GM13976 (cell line): ENCODE measurements at regions not wholly inside any gene's neighbourhood (a gene's known extent, or its start where the extent isn't known, plus 50 kb on each side); places are given as distances from the start of the nearest gene placed in this dataset.

Source experiments
- DNase-seq: peaks from one replicate; pipeline ENCODE4 v3.0.0; 2012; ENCODE audit warnings: low spot score
- in situ Hi-C: fragments of 300-500 bp; cut with MboI; formaldehyde crosslinking; loops from one replicate; pipeline ENCODE4 v1.12.0; 2022; ENCODE audit warnings: low sequenced_read_pairs, mixed read lengths, inconsistent platforms; ENCODE audit not compliant: unreplicated experiment
- TF ChIP-seq, protein P1 (sequence below): IDR thresholded peaks from 2 replicates; pipeline ENCODE4 v1.5.1; 2012; ENCODE audit warnings: borderline replicate concordance, mild to moderate bottlenecking; ENCODE audit not compliant: insufficient read depth; ENCODE audit errors: extremely low read depth, missing control alignments, control extremely low read depth

- in situ Hi-C loops, result no loop called here
- DNase-seq, result no peak
- TF ChIP-seq, protein P1, sequence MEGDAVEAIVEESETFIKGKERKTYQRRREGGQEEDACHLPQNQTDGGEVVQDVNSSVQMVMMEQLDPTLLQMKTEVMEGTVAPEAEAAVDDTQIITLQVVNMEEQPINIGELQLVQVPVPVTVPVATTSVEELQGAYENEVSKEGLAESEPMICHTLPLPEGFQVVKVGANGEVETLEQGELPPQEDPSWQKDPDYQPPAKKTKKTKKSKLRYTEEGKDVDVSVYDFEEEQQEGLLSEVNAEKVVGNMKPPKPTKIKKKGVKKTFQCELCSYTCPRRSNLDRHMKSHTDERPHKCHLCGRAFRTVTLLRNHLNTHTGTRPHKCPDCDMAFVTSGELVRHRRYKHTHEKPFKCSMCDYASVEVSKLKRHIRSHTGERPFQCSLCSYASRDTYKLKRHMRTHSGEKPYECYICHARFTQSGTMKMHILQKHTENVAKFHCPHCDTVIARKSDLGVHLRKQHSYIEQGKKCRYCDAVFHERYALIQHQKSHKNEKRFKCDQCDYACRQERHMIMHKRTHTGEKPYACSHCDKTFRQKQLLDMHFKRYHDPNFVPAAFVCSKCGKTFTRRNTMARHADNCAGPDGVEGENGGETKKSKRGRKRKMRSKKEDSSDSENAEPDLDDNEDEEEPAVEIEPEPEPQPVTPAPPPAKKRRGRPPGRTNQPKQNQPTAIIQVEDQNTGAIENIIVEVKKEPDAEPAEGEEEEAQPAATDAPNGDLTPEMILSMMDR, result no peak
Measured at GRCh38 chr9:106528158-106528557, 334.8 kb upstream of the ZNF462 start.

DNA sequence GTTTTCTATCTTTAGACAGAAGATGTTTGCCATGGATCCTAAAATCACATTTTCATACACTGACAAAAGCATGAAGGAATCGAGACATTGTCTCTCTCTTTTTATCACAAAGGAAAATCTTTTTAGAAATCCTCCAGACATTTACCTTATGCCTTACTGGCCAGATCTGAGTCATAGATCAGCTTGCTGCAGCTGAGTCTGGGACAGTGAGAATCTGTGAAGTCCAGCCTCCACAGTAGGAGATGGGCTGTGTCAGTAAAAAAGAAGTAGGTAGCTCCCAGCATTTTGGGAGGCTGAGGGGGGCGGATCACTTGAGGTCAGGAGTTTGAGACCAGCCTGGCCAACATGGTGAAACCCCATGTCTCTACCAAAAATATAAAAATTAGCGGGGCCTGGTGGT is 333.4 kb upstream of the ZNF462 start:
- TF ChIP-seq, protein P1, result no peak
- in situ Hi-C loops, result no loop called here
- no peak for DNase-seq

GRCh38 chr9:106531491-106531890 is 331.5 kb upstream of the ZNF462 start:
- TF ChIP-seq, protein P1, result no peak
- in situ Hi-C loops, result no loop called here

DNA sequence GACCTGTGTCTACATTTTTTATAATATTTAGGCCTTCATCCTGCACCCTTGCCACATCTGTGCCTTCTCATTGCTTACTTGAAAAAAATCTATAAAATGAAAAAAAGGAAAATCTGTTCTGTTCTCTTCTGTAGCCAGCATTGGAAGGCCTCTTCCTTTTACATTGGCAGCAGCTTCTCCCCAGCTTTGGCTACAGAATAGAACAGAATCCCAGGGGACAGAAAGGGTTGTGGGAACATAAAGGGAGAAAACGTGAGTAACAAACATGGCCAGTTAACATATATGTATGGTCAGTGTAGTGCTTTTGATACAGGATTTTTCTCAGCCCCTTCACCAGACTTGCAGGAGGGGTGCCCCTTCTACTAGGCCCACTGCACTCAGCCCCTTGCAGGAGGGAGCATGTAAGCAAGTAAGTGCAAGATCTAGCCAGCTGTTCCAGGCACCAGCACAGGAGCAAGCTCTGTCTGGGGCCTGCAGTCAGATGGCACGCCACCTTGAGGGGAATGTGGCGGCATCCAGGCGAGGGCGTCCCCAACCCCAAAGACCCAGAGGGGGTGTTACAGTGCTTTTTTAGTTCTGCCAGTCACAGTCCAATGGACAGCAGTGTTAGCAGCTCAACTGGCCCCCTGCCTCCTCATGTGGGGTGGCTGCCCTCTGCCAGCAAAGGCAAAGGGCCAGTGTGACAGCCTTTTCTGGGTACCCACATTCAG is 330.5 kb upstream of the ZNF462 start:
- no peak for DNase-seq
- in situ Hi-C loops, result no loop called here
- TF ChIP-seq, protein P1, result no peak

More at GRCh38 chr9:106531491-106531890, 331.5 kb upstream of the ZNF462 start:
- no peak for DNase-seq

GRCh38 chr9:106534800-106535199 is 328.2 kb upstream of the ZNF462 start:
- in situ Hi-C loops, result no loop called here
- TF ChIP-seq, protein P1, result no peak
- DNase-seq, result no peak

DNA sequence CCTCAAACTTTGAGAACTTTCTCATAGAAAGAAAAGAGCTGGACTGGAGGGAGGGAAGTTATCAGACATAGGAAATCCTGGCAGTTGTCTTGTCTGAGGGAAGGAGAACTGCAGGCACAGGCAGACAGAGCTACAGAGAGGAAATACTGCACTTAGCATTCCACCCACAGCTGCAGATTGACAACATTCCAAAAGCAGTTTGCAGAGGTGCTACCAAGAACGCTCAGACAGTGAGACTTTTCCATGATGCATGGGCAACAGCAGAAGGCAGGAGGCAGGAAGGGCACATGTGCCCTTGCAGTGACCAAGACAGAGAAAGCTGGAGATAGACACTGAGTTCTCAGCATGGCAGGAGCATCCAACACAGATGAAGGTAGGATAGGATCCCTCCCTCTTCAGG is 327.5 kb upstream of the ZNF462 start:
- TF ChIP-seq, protein P1, result no peak
- DNase-seq, result no peak
- in situ Hi-C loops, result no loop called here

GRCh38 chr9:106557996-106558667 is 304.8 kb upstream of the ZNF462 start:
- TF ChIP-seq, protein P1, result no peak
- in situ Hi-C loops, result no loop called here
- DNase-seq, result no peak
